ENCODE measurements at regions not wholly inside any gene's neighbourhood (a gene's known extent, or its start where the extent isn't known, plus 50 kb on each side); places are given as distances from the start of the nearest gene placed in this dataset.
A peak's percentile ranks its signal among the peaks of the same experiment; 100 is the strongest.

- no peak for TF ChIP-seq CTCF (IDR thresholded peaks at IDR 0.05; ENCODE audit: low read depth, low read length)
- DNase-seq (ENCODE audit: extremely low read depth, low read depth) = no peak
Measured at GRCh38 chr13:97648171-97648880, 214.4 kb downstream of the RAP2A start.

- DNase-seq (ENCODE audit: extremely low read depth, low read depth) = no peak
- TF ChIP-seq CTCF (IDR thresholded peaks at IDR 0.05; ENCODE audit: low read depth, low read length) = no peak
Measured at GRCh38 chr13:97648881-97649224, 214.9 kb downstream of the RAP2A start.

GRCh38 chr13:97653443-97654140 is 219.6 kb downstream of the RAP2A start:
- DNase-seq (ENCODE audit: extremely low read depth, low read depth) = peak; percentile 16
- TF ChIP-seq CTCF (IDR thresholded peaks at IDR 0.05; ENCODE audit: low read depth, low read length) = no peak

GRCh38 chr13:97654236-97654635 is 220.3 kb downstream of the RAP2A start:
- TF ChIP-seq CTCF (IDR thresholded peaks at IDR 0.05; ENCODE audit: low read depth, low read length) = no peak
- no peak for DNase-seq (ENCODE audit: extremely low read depth, low read depth)

GRCh38 chr13:97658556-97658955 is 224.6 kb downstream of the RAP2A start:
- no peak for DNase-seq (ENCODE audit: extremely low read depth, low read depth)
- TF ChIP-seq CTCF (IDR thresholded peaks at IDR 0.05; ENCODE audit: low read depth, low read length) = no peak

GRCh38 chr13:97659602-97660001 is 225.6 kb downstream of the RAP2A start:
- no peak for DNase-seq (ENCODE audit: extremely low read depth, low read depth)
- TF ChIP-seq CTCF (IDR thresholded peaks at IDR 0.05; ENCODE audit: low read depth, low read length) = peak; percentile 38

GRCh38 chr13:97660594-97661260 is 226.8 kb downstream of the RAP2A start:
- DNase-seq (ENCODE audit: extremely low read depth, low read depth) = no peak
- no peak for TF ChIP-seq CTCF (IDR thresholded peaks at IDR 0.05; ENCODE audit: low read depth, low read length)
